Immature natural killer cell (primary cell): ENCODE measurements at regions not wholly inside any gene's neighbourhood (a gene's known extent, or its start where the extent isn't known, plus 50 kb on each side); places are given as distances from the start of the nearest gene placed in this dataset.
"Not testable (repeated sequence)": the region's sequence is repeated elsewhere in the genome, so short reads cannot be mapped to it uniquely, and the experiment has no call there.

Source experiments
- DNase-seq, 3 donors: peaks; one replicate each; pipeline ENCODE4 v3.0.0; 2022; ENCODE audit warnings: mixed read lengths in 1 of 3
- H3K27ac Mint-ChIP-seq, 6 donors: one replicate each; pipeline ENCODE4 v1.8.0; 2020; ENCODE audit warnings: mixed read lengths in 6 of 6, mild to moderate bottlenecking in 5 of 6, inconsistent platforms in 4 of 6, moderate library complexity in 3 of 6
- H3K27me3 Mint-ChIP-seq, 3 donors: one replicate each; pipeline ENCODE4 v1.8.0; 2020 to 2021; ENCODE audit warnings: low read depth in 3 of 3, mild to moderate bottlenecking in 3 of 3, mixed read lengths in 3 of 3, moderate library complexity in 3 of 3, inconsistent platforms in 1 of 3
- H3K36me3 Mint-ChIP-seq, 3 donors: one replicate each; pipeline ENCODE4 v1.8.0; 2020; ENCODE audit warnings: mixed read lengths in 3 of 3, inconsistent platforms in 2 of 3, mild to moderate bottlenecking in 2 of 3
- H3K4me1 Mint-ChIP-seq, 2 donors: one replicate each; pipeline ENCODE4 v1.8.0; 2020; ENCODE audit warnings: inconsistent platforms in 2 of 2, mild to moderate bottlenecking in 2 of 2, mixed read lengths in 2 of 2, moderate library complexity in 1 of 2
- H3K4me3 Mint-ChIP-seq, 5 donors: one replicate each; pipeline ENCODE4 v1.8.0; 2020; ENCODE audit warnings: mild to moderate bottlenecking in 5 of 5, mixed read lengths in 5 of 5, inconsistent platforms in 3 of 5, moderate library complexity in 3 of 5
- H3K9me3 Mint-ChIP-seq, 6 donors: one replicate each; pipeline ENCODE4 v1.8.0; 2020; ENCODE audit warnings: mild to moderate bottlenecking in 6 of 6, mixed read lengths in 6 of 6, inconsistent platforms in 4 of 6, moderate library complexity in 3 of 6

DNA sequence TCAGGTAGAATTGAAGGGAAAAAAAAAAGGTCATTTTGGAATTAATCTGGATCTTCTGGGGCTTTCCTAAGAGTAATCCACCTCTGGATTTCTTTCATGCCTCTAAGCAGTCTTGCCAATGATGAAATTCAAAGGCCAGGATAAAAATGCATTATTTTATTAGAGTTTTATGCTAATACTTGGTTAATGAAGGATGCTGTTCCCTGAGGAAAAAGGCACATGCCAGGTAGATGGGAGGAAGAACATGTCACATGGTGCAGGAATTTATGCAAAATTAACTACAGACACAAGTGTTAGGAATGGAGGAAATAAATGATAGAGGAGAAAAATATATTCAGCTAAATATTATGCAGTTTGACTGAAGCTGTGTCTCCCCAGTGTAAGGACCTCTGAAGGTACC is 792.0 kb downstream of the ETS1 start:
- no peak overlapping the region for H3K4me3 Mint-ChIP-seq
- no peaks in the 10 kb centered on the region for H3K9me3 Mint-ChIP-seq
- no peaks in the 10 kb centered on the region for H3K36me3 Mint-ChIP-seq
- peaks cover 0 to 3% (median 2%) of the 10 kb centered on the region in 3 donors for H3K27me3 Mint-ChIP-seq
- no peak overlapping the region for H3K27ac Mint-ChIP-seq
- no peaks in the 10 kb centered on the region for H3K4me1 Mint-ChIP-seq
- no peak for DNase-seq

DNA sequence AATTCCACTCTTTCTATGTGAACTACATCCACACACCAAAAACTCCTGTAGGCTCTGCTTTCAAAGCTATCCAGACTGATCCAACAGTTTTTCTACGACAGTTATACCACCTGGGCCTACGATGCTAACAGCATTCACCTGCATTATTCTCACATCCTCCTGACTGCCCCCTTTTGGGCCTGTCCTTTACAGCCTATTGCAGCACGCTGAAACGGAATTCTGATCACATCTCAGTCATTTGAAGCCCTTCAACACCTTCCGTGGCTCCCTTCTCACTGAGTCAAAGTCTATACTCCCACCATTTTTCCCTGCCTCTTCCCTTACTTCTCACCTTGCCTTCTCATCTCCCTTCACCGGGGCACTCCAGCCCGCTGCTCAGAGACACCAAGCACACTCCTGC is 791.3 kb upstream of the KIRREL3 start:
- H3K27ac Mint-ChIP-seq = no peak overlapping the region
- no peaks in the 10 kb centered on the region for H3K36me3 Mint-ChIP-seq

DNA sequence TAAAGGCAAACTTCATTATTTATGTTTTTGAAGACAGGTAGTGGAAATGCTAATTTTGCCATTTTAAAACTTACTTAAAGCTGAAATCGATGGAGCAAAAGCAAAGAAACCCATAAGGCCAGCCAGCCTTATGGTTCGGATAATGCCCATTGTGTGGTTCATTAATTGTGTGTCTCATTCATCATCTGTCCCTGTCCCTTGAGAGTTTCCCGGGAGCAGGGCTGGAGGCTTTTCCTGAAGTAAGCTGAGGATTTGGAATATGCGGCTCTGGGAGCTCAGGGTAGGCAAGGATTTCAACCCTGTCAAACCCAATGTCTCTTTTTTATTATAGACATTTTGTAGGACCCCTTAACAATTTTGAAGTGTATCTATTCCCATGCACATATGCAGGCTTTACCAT is 790.0 kb upstream of the KIRREL3 start:
- Mint-ChIP-seq H3K36me3 (no peaks in the 10 kb centered on the region), H3K27ac (no peak overlapping the region), H3K4me3 (no peak overlapping the region), H3K4me1 (no peaks in the 10 kb centered on the region), H3K9me3 (no peaks in the 10 kb centered on the region), H3K27me3 (peaks cover 2 to 6% (median 3%) of the 10 kb centered on the region in 3 donors)
- DNase-seq = no peak

More for the DNA sequence above, 791.3 kb upstream of the KIRREL3 start:
- Mint-ChIP-seq H3K4me3 (no peak overlapping the region), H3K9me3 (no peaks in the 10 kb centered on the region), H3K27me3 (peaks cover 2 to 3% (median 2%) of the 10 kb centered on the region in 3 donors), H3K4me1 (no peaks in the 10 kb centered on the region)
- no peak for DNase-seq

DNA sequence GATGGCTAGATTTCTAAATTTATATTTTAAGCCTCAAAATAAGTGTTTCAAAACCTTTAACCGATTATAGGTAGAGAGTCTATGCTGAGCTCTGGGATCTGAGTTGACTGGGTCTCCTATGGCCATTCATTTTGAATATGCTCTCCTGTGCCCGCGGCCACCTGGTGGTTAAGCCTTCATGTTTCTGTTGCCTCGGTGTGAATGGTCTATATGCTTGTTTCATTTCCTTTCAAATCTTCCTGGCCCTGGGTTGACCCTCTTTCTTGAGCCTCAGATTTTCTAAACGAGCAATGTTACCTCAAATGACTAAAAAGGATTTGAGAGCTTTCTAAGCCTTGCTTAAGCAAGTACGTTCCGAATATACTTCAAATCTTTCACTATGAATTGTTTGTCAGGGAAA is 789.4 kb upstream of the KIRREL3 start:
- Mint-ChIP-seq H3K9me3 (peaks cover 0 to under 1% (median 0%) of the 10 kb centered on the region in 6 donors), H3K27me3 (peaks cover under 1 to 6% (median 3%) of the 10 kb centered on the region in 3 donors), H3K27ac (no peak overlapping the region), H3K4me3 (no peak overlapping the region), H3K36me3 (no peaks in the 10 kb centered on the region), H3K4me1 (no peaks in the 10 kb centered on the region)
- DNase-seq = no peak

DNA sequence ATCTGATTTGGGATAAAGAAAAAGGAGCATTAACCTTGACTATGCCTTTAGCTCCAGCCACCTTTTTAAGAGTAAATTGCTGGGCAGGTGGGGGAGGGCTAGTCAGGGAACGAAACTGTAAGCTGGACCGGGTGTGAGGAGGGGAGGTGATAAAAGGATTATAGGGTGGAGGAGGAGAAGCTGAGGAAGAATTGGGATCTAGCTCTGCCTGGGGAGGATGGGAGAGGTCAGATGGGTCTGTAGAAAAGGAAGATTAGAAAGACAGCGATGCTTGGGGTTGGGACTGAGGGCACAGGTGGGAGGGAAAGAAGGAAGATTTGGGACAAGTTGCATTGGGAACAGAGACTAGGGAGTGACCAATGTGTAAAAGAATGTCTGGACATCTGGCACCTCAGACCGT is 772.4 kb upstream of the KIRREL3 start:
- not testable (repeated sequence) for H3K27ac Mint-ChIP-seq, H3K36me3 Mint-ChIP-seq

DNA sequence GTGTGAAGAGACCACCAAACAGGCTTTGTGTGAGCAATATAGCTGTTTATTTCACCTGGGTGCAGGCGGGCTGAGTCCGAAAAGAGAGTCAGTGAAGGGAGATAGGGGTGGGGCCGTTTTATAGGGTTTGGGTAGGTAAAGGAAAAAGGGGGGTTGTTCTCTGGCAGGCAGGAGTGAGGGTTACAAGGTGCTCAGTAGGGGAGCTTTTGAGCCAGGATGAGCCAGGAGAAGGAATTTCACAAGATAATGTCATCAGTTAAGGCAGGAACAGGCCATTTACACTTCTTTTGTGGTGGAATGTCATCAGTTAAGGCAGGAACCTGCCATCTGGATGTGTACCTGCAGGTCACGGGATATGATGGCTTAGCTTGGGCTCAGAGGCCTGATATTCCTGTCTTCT is 768.4 kb upstream of the KIRREL3 start:
- not testable (repeated sequence) for H3K36me3 Mint-ChIP-seq, H3K9me3 Mint-ChIP-seq, DNase-seq, H3K27me3 Mint-ChIP-seq, H3K4me3 Mint-ChIP-seq, H3K4me1 Mint-ChIP-seq, H3K27ac Mint-ChIP-seq

More for the DNA sequence above, 772.4 kb upstream of the KIRREL3 start:
- H3K27me3 Mint-ChIP-seq, H3K4me1 Mint-ChIP-seq, H3K4me3 Mint-ChIP-seq, DNase-seq, H3K9me3 Mint-ChIP-seq: not testable (repeated sequence)

DNA sequence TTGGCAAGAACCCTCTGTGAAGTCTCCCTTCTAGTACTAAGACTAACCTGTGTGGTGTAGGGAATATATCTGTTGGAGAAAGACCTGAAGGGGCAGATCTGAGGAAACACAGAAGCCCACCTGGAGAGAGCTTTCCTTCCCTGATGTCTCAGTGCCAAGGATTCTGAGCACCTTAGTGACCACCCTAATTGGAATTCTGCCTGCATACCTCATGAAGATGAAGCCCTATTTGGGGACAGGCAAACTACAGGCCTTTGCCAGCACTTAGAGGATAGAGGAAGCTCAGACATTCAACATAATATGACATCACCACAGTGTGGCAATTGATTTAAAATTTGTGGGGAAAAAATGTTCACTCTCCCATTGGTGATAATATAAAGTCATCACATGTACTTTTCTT is 766.2 kb upstream of the KIRREL3 start:
- no peaks in the 10 kb centered on the region for H3K4me1 Mint-ChIP-seq

DNA sequence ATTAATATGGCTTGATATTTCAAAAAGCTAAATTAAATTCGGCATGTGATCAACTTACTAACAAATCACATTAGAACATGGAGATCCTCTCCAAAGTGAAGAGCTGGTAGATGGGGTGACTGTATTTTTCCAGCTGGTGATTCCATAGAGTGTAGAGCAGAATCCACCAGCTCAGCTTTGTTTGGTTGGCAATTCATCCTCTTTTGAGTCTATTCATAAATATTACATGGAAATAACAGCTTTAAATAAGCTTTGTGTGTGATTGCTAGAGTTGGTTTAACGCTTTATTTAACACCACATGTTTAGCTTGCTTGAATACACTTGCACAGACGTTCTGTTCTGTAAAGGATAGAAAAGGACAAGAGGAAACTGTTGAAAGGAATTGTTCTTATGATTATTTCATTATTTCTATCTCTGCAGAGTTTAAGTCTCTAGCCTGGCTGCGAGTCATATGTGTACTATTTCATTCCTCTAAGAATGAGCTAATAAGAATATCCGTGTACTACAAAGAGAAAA is 738.3 kb upstream of the KIRREL3 start:
- no peak overlapping the region for H3K27ac Mint-ChIP-seq
- H3K4me3 Mint-ChIP-seq = no peak overlapping the region
- no peaks in the 10 kb centered on the region for H3K4me1 Mint-ChIP-seq
- H3K27me3 Mint-ChIP-seq = peaks cover 0 to 2% (median 0%) of the 10 kb centered on the region in 3 donors
- peaks cover 0 to 2% (median 0%) of the 10 kb centered on the region in 6 donors for H3K9me3 Mint-ChIP-seq
- no peak for DNase-seq
- H3K36me3 Mint-ChIP-seq = no peaks in the 10 kb centered on the region

More for the DNA sequence above, 766.2 kb upstream of the KIRREL3 start:
- peaks cover 0 to 2% (median 2%) of the 10 kb centered on the region in 3 donors for H3K27me3 Mint-ChIP-seq
- no peak overlapping the region for H3K27ac Mint-ChIP-seq
- H3K4me3 Mint-ChIP-seq = no peak overlapping the region
- peaks cover 2 to 7% (median 4%) of the 10 kb centered on the region in 6 donors for H3K9me3 Mint-ChIP-seq
- no peak for DNase-seq
- H3K36me3 Mint-ChIP-seq = no peaks in the 10 kb centered on the region

DNA sequence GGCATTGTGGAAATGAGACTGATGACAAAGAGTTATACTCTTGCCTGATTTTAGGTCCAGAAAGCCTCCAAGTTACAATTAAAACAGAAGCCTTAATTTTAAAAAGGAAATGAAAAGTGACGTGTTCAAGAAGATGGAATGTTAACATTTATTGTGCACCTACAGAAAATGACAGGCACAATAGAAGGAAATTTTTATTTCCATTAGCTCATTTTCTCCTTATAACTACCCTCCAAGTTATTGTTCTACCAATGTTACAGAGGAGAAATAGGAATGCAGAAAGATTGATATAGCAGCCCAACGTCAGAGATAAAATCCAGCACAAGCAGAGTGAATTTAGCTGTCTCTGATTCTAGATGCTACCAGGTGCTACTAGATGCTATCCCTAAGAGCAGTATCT is 736.9 kb upstream of the KIRREL3 start:
- Mint-ChIP-seq H3K4me3 (no peak overlapping the region), H3K36me3 (no peaks in the 10 kb centered on the region), H3K27ac (no peak overlapping the region), H3K4me1 (no peaks in the 10 kb centered on the region), H3K9me3 (peaks cover 0 to 2% (median 0%) of the 10 kb centered on the region in 6 donors), H3K27me3 (peaks cover 0 to 2% (median 0%) of the 10 kb centered on the region in 3 donors)
- DNase-seq = no peak

DNA sequence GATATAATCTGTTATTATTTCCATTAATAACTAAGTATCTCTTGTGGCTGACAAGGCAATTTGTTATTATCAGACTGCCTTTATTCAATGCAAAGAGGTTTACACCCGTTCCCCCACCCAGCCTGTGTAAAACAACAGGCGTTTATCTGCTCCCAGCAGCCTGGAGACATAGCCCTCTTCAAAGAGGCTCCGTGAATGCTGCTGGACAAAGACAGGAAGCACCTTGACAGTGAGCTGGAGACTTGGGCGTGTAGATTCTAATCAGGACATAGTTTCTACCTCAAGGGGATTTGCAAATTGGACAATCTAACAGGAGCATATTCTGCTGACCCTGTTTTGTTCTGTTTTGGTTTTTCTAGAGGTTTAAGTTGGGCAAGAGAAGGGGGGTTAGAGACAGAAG is 733.0 kb upstream of the KIRREL3 start:
- no peaks in the 10 kb centered on the region for H3K36me3 Mint-ChIP-seq
- no peaks in the 10 kb centered on the region for H3K4me1 Mint-ChIP-seq
- no peak overlapping the region for H3K27ac Mint-ChIP-seq
- peaks cover 0 to 2% (median 0%) of the 10 kb centered on the region in 6 donors for H3K9me3 Mint-ChIP-seq
- DNase-seq = no peak
- peaks cover 0 to 3% (median 2%) of the 10 kb centered on the region in 3 donors for H3K27me3 Mint-ChIP-seq
- H3K4me3 Mint-ChIP-seq = no peak overlapping the region

DNA sequence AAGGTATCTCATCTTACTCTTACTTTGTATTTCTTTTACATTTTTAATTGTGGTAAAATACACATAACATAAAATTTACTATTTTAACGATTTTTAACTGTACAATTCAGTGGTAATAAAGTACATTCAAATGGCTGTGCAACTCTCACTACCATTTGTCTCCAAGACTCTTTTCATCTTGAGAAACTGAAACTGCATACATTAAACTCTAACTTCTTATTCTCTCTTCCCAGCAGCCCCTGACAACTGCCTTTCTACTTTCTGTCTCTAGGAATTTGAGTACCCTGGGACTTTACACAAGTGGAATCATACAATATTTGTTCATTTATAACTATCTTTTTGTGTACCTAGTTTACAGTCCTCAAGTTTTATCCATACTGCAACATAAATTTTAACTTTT is 725.8 kb upstream of the KIRREL3 start:
- Mint-ChIP-seq H3K9me3 (peaks cover 0 to 2% (median 0%) of the 10 kb centered on the region in 6 donors), H3K36me3 (no peaks in the 10 kb centered on the region), H3K27ac (no peak overlapping the region), H3K4me1 (no peaks in the 10 kb centered on the region), H3K27me3 (peaks cover 0 to 3% (median 2%) of the 10 kb centered on the region in 3 donors), H3K4me3 (no peak overlapping the region)
- DNase-seq = no peak

DNA sequence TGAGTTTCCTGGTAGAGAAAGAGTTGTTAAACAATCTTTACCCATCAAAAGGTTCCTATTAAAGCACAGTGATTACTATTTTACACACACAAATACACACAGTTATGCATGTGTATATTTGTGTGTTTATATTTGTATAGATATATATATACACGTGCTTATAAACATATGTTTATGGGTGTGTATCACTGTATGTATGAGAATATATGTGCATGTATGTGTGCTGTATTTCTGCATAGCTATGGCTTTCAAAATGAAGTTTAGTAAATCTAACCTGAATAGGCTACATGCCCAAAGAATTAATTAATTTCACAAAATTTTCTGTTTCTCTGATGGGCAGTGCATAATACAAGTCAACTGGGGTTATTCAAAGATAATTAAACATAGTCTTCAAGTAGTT is 723.1 kb upstream of the KIRREL3 start:
- no peak overlapping the region for H3K4me3 Mint-ChIP-seq
- peaks cover 0 to 2% (median 0%) of the 10 kb centered on the region in 3 donors for H3K27me3 Mint-ChIP-seq
- H3K36me3 Mint-ChIP-seq = no peaks in the 10 kb centered on the region
- no peak for DNase-seq
- H3K27ac Mint-ChIP-seq = no peak overlapping the region
- H3K4me1 Mint-ChIP-seq = no peaks in the 10 kb centered on the region
- H3K9me3 Mint-ChIP-seq = no peaks in the 10 kb centered on the region

DNA sequence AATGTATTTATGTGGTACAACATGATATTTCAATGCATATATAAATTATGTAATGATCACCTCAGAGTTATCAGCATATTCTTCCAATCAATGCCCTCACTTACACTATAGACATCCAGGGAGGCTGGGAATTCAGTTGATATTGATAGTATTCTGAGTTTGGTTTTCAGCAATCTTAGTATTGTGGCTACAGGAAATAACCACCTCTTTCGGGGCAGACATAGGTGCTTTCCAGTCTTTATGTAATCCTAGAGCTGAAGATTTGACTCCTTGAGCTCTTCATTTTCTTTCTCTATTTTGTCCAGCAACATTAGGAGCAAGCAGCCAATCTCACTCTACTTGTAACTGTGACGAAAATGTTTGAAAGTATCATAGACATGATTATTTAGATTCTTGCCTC is 712.7 kb upstream of the KIRREL3 start:
- no peak for DNase-seq
- peaks cover 0 to 5% (median 1%) of the 10 kb centered on the region in 6 donors for H3K9me3 Mint-ChIP-seq
- no peak overlapping the region for H3K4me3 Mint-ChIP-seq
- no peaks in the 10 kb centered on the region for H3K4me1 Mint-ChIP-seq
- no peaks in the 10 kb centered on the region for H3K36me3 Mint-ChIP-seq
- peaks cover 0 to 4% (median 3%) of the 10 kb centered on the region in 3 donors for H3K27me3 Mint-ChIP-seq
- no peak overlapping the region for H3K27ac Mint-ChIP-seq

DNA sequence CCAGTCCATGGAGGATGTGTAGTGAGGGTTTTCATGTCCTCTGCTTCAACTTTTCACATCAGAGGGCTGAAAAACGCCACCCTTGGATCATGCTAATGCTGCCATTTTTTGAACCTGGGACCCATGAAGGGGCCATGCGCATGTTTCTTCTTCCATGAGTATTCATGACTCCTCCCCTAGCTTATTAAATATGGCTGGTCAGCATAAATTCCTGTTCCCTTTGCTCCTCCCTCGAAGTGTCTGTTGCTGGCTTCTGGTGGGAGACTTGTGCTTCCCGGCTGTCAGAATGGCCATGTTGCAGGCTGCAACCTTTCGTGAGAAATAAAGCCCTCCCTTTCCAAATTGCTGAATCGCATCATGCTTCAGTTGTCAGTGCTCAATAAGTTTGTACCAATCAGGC is 711.2 kb upstream of the KIRREL3 start:
- no peak for DNase-seq
- H3K4me1 Mint-ChIP-seq = no peaks in the 10 kb centered on the region
- H3K4me3 Mint-ChIP-seq = no peak overlapping the region
- H3K9me3 Mint-ChIP-seq = peaks cover 0 to 5% (median under 1%) of the 10 kb centered on the region in 6 donors
- peaks cover 0 to 5% (median 2%) of the 10 kb centered on the region in 3 donors for H3K27me3 Mint-ChIP-seq
- H3K27ac Mint-ChIP-seq = no peak overlapping the region
- no peaks in the 10 kb centered on the region for H3K36me3 Mint-ChIP-seq

DNA sequence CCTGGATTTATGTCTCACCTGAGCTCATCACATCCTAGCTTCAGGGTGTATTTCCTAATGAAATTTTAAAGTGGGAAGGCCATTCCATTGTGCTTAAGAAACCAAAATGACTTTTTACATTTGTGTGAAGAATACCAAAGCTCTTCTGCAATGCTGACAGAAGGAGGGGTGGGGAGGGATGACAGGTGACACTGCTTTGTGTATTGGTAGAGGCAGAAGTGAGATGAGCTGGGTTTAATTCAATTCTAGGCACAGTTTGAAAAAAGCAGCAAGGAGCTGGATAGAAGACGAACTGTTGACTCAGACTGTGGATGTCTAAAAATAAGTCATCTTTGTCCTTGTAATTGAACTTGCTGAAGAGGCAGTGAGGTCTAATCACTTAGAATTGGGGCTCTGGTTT is 710.3 kb upstream of the KIRREL3 start:
- H3K4me1 Mint-ChIP-seq = no peaks in the 10 kb centered on the region

More for the DNA sequence above, 710.3 kb upstream of the KIRREL3 start:
- Mint-ChIP-seq H3K27me3 (peaks cover 0 to 5% (median 3%) of the 10 kb centered on the region in 3 donors), H3K36me3 (no peaks in the 10 kb centered on the region), H3K9me3 (peaks cover 0 to 3% (median under 1%) of the 10 kb centered on the region in 6 donors), H3K27ac (no peak overlapping the region), H3K4me3 (no peak overlapping the region)
- DNase-seq = no peak
